ENCODE measurements at regions not wholly inside any gene's neighbourhood (a gene's known extent, or its start where the extent isn't known, plus 50 kb on each side); places are given as distances from the start of the nearest gene placed in this dataset.

- no peak for TF ChIP-seq CTCF (IDR thresholded peaks at IDR 0.05; ENCODE audit: low read depth, low read length)
- no peak for DNase-seq (ENCODE audit: extremely low read depth, low read depth)
Observed at GRCh38 chr18:28831908-28832307, 655.0 kb upstream of the CDH2 start.

GRCh38 chr18:28831476-28831875 lies 654.5 kb upstream of the CDH2 start:
- no peak for DNase-seq (ENCODE audit: extremely low read depth, low read depth)
- TF ChIP-seq CTCF (IDR thresholded peaks at IDR 0.05; ENCODE audit: low read depth, low read length), result no peak

GRCh38 chr18:28826107-28826506 lies 649.2 kb upstream of the CDH2 start:
- DNase-seq (ENCODE audit: extremely low read depth, low read depth), result no peak
- TF ChIP-seq CTCF (IDR thresholded peaks at IDR 0.05; ENCODE audit: low read depth, low read length), result no peak

GRCh38 chr18:28824183-28824574 lies 647.2 kb upstream of the CDH2 start:
- no peak for DNase-seq (ENCODE audit: extremely low read depth, low read depth)
- no peak for TF ChIP-seq CTCF (IDR thresholded peaks at IDR 0.05; ENCODE audit: low read depth, low read length)

- TF ChIP-seq CTCF (IDR thresholded peaks at IDR 0.05; ENCODE audit: low read depth, low read length), result no peak
- no peak for DNase-seq (ENCODE audit: extremely low read depth, low read depth)
Observed at GRCh38 chr18:28823506-28824182, 646.7 kb upstream of the CDH2 start.

- no peak for TF ChIP-seq CTCF (IDR thresholded peaks at IDR 0.05; ENCODE audit: low read depth, low read length)
- DNase-seq (ENCODE audit: extremely low read depth, low read depth), result no peak
Observed at GRCh38 chr18:28820353-28820752, 643.4 kb upstream of the CDH2 start.

- no peak for DNase-seq (ENCODE audit: extremely low read depth, low read depth)
- TF ChIP-seq CTCF (IDR thresholded peaks at IDR 0.05; ENCODE audit: low read depth, low read length), result no peak
Observed at GRCh38 chr18:28816155-28816554, 639.2 kb upstream of the CDH2 start.
